Lower lobe of right lung (tissue), 2 donors: ENCODE measurements at regions not wholly inside any gene's neighbourhood (a gene's known extent, or its start where the extent isn't known, plus 50 kb on each side); places are given as distances from the start of the nearest gene placed in this dataset.

Experiments
- ATAC-seq, 2 donors: fragments of 200-7000 bp; cut with Tn5 transposase; one replicate each; pipeline ENCODE4 v1.9.1; 2020 to 2022; ENCODE audit warnings: mild to moderate bottlenecking in 2 of 2, moderate library complexity in 2 of 2
- DNase-seq: peaks from one replicate; pipeline ENCODE4 v3.0.0-alpha.2; 2020
- H3K27ac ChIP-seq: fragments of 200-600 bp; one replicate; pipeline ENCODE4 v1.8.0; 2022
- H3K27me3 ChIP-seq: fragments of 200-600 bp; one replicate; pipeline ENCODE4 v1.8.0; 2022; ENCODE audit warnings: low read depth
- H3K36me3 ChIP-seq: fragments of 200-600 bp; one replicate; pipeline ENCODE4 v1.8.0; 2022; ENCODE audit warnings: mild to moderate bottlenecking
- H3K4me1 ChIP-seq: fragments of 200-600 bp; one replicate; pipeline ENCODE4 v1.8.0; 2022
- H3K4me3 ChIP-seq: fragments of 200-600 bp; one replicate; pipeline ENCODE4 v1.8.0; 2022; ENCODE audit warnings: mild to moderate bottlenecking
- H3K9me3 ChIP-seq: fragments of 200-600 bp; one replicate; pipeline ENCODE4 v1.8.0; 2022
- intact Hi-C: fragments of 100-400 bp; cut with DNase I; formaldehyde crosslinking; loops from one replicate; pipeline ENCODE4 v1.11.0; 2022
- TF ChIP-seq, protein P1 (sequence below): fragments of 200-600 bp; IDR thresholded peaks from one replicate; pipeline ENCODE4 v1.8.0; 2022; ENCODE audit warnings: antibody characterized with exemption, mild to moderate bottlenecking
- donor health status: DM: no; HTN: yes; CAD: no; lungs with severe emphysema.

DNA sequence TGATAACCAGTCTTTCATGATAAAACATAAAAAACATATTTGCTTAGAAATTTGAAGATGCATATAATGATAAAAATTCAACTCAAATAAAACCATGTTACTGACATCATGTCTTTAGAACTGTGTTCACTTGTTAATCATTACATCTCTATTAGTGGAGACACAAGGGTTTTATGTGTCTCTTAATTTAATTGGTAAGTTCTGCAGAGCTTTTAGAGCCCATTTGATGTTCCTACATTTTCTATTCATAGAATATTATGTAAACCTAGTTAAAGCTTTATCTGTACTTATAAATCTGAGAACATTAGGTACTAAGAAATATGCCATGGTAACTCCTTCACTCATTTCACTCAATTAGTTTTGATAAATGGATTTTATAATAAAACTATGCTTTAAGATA, 285.4 kb downstream of the SLCO4C1 start:
- Histone ChIP-seq H3K27me3 (no peaks in the 10 kb centered on the region), H3K4me1 (no peaks in the 10 kb centered on the region), H3K36me3 (no peaks in the 10 kb centered on the region), H3K4me3 (no peak overlapping the region), H3K9me3 (no peaks in the 10 kb centered on the region), H3K27ac (no peak overlapping the region)
- intact Hi-C loops = no loop called here
- ATAC-seq (no peak), DNase-seq (no peak)
- TF ChIP-seq, protein P1, sequence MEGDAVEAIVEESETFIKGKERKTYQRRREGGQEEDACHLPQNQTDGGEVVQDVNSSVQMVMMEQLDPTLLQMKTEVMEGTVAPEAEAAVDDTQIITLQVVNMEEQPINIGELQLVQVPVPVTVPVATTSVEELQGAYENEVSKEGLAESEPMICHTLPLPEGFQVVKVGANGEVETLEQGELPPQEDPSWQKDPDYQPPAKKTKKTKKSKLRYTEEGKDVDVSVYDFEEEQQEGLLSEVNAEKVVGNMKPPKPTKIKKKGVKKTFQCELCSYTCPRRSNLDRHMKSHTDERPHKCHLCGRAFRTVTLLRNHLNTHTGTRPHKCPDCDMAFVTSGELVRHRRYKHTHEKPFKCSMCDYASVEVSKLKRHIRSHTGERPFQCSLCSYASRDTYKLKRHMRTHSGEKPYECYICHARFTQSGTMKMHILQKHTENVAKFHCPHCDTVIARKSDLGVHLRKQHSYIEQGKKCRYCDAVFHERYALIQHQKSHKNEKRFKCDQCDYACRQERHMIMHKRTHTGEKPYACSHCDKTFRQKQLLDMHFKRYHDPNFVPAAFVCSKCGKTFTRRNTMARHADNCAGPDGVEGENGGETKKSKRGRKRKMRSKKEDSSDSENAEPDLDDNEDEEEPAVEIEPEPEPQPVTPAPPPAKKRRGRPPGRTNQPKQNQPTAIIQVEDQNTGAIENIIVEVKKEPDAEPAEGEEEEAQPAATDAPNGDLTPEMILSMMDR = no peak

GRCh38 chr5:101997235-101997634, 298.8 kb downstream of the SLCO4C1 start:
- no peaks in the 10 kb centered on the region for H3K36me3 ChIP-seq
- DNase-seq (no peak), ATAC-seq (no peak)
- TF ChIP-seq, protein P1 = no peak
- no peaks in the 10 kb centered on the region for H3K9me3 ChIP-seq
- H3K4me1 ChIP-seq = no peaks in the 10 kb centered on the region
- intact Hi-C loops = no loop called here
- no peaks in the 10 kb centered on the region for H3K27me3 ChIP-seq
- H3K27ac ChIP-seq = no peak overlapping the region
- H3K4me3 ChIP-seq = no peak overlapping the region

GRCh38 chr5:101995585-101995984, 300.5 kb downstream of the SLCO4C1 start:
- Histone ChIP-seq H3K36me3 (no peaks in the 10 kb centered on the region), H3K9me3 (no peaks in the 10 kb centered on the region), H3K4me1 (no peaks in the 10 kb centered on the region), H3K4me3 (no peak overlapping the region), H3K27ac (no peak overlapping the region), H3K27me3 (no peaks in the 10 kb centered on the region)
- DNase-seq (no peak), ATAC-seq (peak; percentile 61 to 73)
- intact Hi-C loops = no loop called here
- TF ChIP-seq, protein P1 = no peak

- Histone ChIP-seq H3K36me3 (no peaks in the 10 kb centered on the region), H3K27me3 (no peaks in the 10 kb centered on the region), H3K4me1 (no peaks in the 10 kb centered on the region), H3K27ac (no peak overlapping the region), H3K9me3 (no peaks in the 10 kb centered on the region), H3K4me3 (no peak overlapping the region)
- TF ChIP-seq, protein P1 = no peak
- DNase-seq (no peak), ATAC-seq (no peak)
- intact Hi-C loops = no loop called here
Observed at GRCh38 chr5:101991486-101991885, 304.6 kb downstream of the SLCO4C1 start.

- no peak for ATAC-seq
- TF ChIP-seq, protein P1 = no peak
- intact Hi-C loops = no loop called here
Observed at GRCh38 chr5:101989659-101990058, 306.4 kb downstream of the SLCO4C1 start.

More at GRCh38 chr5:101989659-101990058, 306.4 kb downstream of the SLCO4C1 start:
- Histone ChIP-seq H3K27ac (no peak overlapping the region), H3K27me3 (no peaks in the 10 kb centered on the region), H3K9me3 (no peaks in the 10 kb centered on the region), H3K4me1 (no peaks in the 10 kb centered on the region), H3K4me3 (no peak overlapping the region), H3K36me3 (no peaks in the 10 kb centered on the region)
- DNase-seq = no peak
